ENCODE measurements at regions not wholly inside any gene's neighbourhood (a gene's known extent, or its start where the extent isn't known, plus 50 kb on each side); places are given as distances from the start of the nearest gene placed in this dataset.
"Not testable (repeated sequence)": the region's sequence is repeated elsewhere in the genome, so short reads cannot be mapped to it uniquely, and the experiment has no call there.

GRCh38 chr19:31532034-31532433, 182.8 kb upstream of the TSHZ3 start:
- no peak for DNase-seq

- DNase-seq: no peak
These were observed 183.9 kb upstream of the TSHZ3 start for GRCh38 chr19:31533114-31533513.

- no peak for DNase-seq
These were observed 185.0 kb upstream of the TSHZ3 start for GRCh38 chr19:31534231-31534630.

GRCh38 chr19:31534786-31535657, 185.8 kb upstream of the TSHZ3 start:
- no peak for DNase-seq

GRCh38 chr19:31535691-31536460, 186.6 kb upstream of the TSHZ3 start:
- no peak for DNase-seq

- no peak for DNase-seq
These were observed 187.9 kb upstream of the TSHZ3 start for GRCh38 chr19:31537136-31537535.

GRCh38 chr19:31537902-31538301, 188.7 kb upstream of the TSHZ3 start:
- DNase-seq: not testable (repeated sequence)

- no peak for DNase-seq
These were observed 189.6 kb upstream of the TSHZ3 start for GRCh38 chr19:31538879-31539278.

GRCh38 chr19:31539386-31539785, 190.2 kb upstream of the TSHZ3 start:
- no peak for DNase-seq

GRCh38 chr19:31541396-31541795, 192.2 kb upstream of the TSHZ3 start:
- DNase-seq: no peak

- no peak for DNase-seq
These were observed 194.2 kb upstream of the TSHZ3 start for GRCh38 chr19:31543456-31543855.

- no peak for DNase-seq
These were observed 196.5 kb upstream of the TSHZ3 start for GRCh38 chr19:31545777-31546176.

- no peak for DNase-seq
These were observed 197.1 kb upstream of the TSHZ3 start for GRCh38 chr19:31546205-31546960.

GRCh38 chr19:31548941-31549340, 199.7 kb upstream of the TSHZ3 start:
- no peak for DNase-seq

GRCh38 chr19:31553112-31553845, 204.0 kb upstream of the TSHZ3 start:
- DNase-seq: no peak

GRCh38 chr19:31553846-31554215, 204.6 kb upstream of the TSHZ3 start:
- no peak for DNase-seq

GRCh38 chr19:31554360-31554759, 205.1 kb upstream of the TSHZ3 start:
- DNase-seq: no peak

GRCh38 chr19:31555634-31556215, 206.5 kb upstream of the TSHZ3 start:
- DNase-seq: no peak

GRCh38 chr19:31559494-31559893, 210.3 kb upstream of the TSHZ3 start:
- no peak for DNase-seq

- no peak for DNase-seq
These were observed 211.1 kb upstream of the TSHZ3 start for GRCh38 chr19:31560086-31561060.

GRCh38 chr19:31562966-31563612, 213.9 kb upstream of the TSHZ3 start:
- no peak for DNase-seq
